ENCODE measurements at regions not wholly inside any gene's neighbourhood (a gene's known extent, or its start where the extent isn't known, plus 50 kb on each side); places are given as distances from the start of the nearest gene placed in this dataset.

- intact Hi-C loops (cut with DNase I), result no loop called here
- 0 to 47% methylated on average over 1 of the region's 1 CpG for WGBS, 2 donors
Observed at GRCh38 chr4:31075969-31076368, 355.8 kb downstream of the PCDH7 start.

DNA sequence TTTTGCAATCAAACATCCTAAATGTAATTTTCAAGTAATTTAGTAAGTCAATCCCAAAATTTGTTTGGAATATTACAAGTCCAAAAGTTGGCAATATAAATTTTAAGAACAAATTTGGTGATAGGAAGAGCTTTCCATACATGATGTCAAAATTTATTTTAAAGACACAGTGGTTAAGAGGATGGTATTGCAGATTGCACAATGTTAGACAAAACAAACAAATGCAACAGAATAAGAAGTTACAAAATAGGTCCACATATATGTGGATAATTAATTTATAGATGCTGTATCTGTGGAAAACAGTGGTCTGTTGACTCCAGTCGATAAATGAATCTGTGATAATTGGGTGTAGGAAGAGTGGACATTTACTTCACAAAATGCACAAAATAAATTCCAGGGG is 358.5 kb downstream of the PCDH7 start:
- no peak for ATAC-seq
- DNase-seq, result no peak

More at GRCh38 chr4:31075969-31076368, 355.8 kb downstream of the PCDH7 start:
- H3K27ac ChIP-seq, result no peak overlapping the region
- H3K4me1 ChIP-seq, result peaks cover 0 to 11% (median 0%) of the 10 kb centered on the region in 9 donors
- H3K9me3 ChIP-seq, result no peaks in the 10 kb centered on the region
- H3K27me3 ChIP-seq, result no peaks in the 10 kb centered on the region
- ATAC-seq (no peak), DNase-seq (no peak)
- H3K4me3 ChIP-seq, result no peak overlapping the region
- no peaks in the 10 kb centered on the region for H3K36me3 ChIP-seq
- TF ChIP-seq, protein P1, sequence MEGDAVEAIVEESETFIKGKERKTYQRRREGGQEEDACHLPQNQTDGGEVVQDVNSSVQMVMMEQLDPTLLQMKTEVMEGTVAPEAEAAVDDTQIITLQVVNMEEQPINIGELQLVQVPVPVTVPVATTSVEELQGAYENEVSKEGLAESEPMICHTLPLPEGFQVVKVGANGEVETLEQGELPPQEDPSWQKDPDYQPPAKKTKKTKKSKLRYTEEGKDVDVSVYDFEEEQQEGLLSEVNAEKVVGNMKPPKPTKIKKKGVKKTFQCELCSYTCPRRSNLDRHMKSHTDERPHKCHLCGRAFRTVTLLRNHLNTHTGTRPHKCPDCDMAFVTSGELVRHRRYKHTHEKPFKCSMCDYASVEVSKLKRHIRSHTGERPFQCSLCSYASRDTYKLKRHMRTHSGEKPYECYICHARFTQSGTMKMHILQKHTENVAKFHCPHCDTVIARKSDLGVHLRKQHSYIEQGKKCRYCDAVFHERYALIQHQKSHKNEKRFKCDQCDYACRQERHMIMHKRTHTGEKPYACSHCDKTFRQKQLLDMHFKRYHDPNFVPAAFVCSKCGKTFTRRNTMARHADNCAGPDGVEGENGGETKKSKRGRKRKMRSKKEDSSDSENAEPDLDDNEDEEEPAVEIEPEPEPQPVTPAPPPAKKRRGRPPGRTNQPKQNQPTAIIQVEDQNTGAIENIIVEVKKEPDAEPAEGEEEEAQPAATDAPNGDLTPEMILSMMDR (IDR thresholded peaks at IDR 0.05), result no peak

GRCh38 chr4:31080887-31081286 is 360.7 kb downstream of the PCDH7 start:
- ATAC-seq (no peak), DNase-seq (no peak)
- no peaks in the 10 kb centered on the region for H3K27me3 ChIP-seq
- H3K36me3 ChIP-seq, result no peaks in the 10 kb centered on the region
- intact Hi-C loops (cut with DNase I), result no loop called here
- peaks cover 0 to 5% (median 0%) of the 10 kb centered on the region in 11 donors for H3K9me3 ChIP-seq
- WGBS, 2 donors, result 86 to 90% methylated on average over 3 of the region's 3 CpGs
- TF ChIP-seq, protein P1 (IDR thresholded peaks at IDR 0.05), result no peak
- H3K4me3 ChIP-seq, result no peak overlapping the region
- H3K27ac ChIP-seq, result no peak overlapping the region
- peaks cover 0 to 19% (median 0%) of the 10 kb centered on the region in 9 donors for H3K4me1 ChIP-seq

More for the DNA sequence above, 358.5 kb downstream of the PCDH7 start:
- H3K27me3 ChIP-seq, result no peaks in the 10 kb centered on the region
- intact Hi-C loops (cut with DNase I), result no loop called here
- peaks cover 0 to 17% (median 0%) of the 10 kb centered on the region in 9 donors for H3K4me1 ChIP-seq
- WGBS, 2 donors, result 90 to 92% methylated on average over 1 of the region's 1 CpG
- no peak overlapping the region for H3K4me3 ChIP-seq
- TF ChIP-seq, protein P1 (IDR thresholded peaks at IDR 0.05), result no peak
- no peak overlapping the region for H3K27ac ChIP-seq
- H3K36me3 ChIP-seq, result no peaks in the 10 kb centered on the region
- H3K9me3 ChIP-seq, result peaks cover 0 to 5% (median 0%) of the 10 kb centered on the region in 11 donors

DNA sequence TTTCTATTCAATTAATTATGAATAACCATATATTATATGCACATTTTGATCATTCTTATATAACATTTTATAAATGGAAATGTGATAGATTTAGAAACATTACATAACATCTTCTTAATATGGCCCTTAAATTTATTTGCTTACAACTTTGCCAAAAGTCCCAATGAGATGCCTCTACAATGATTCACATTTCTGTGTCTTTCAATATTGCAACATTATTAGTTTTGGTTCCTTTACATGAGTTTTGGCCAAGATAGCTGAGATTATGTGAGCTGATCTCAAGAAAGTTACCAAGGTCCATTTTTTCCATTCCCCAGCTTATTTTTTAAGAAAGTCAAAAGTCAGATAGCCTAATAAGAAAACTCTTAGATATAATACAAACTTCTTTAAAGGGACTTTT is 361.2 kb downstream of the PCDH7 start:
- TF ChIP-seq, protein P1 (IDR thresholded peaks at IDR 0.05), result no peak
- intact Hi-C loops (cut with DNase I), result no loop called here
- Histone ChIP-seq H3K4me1 (peaks cover 0 to 24% (median 1%) of the 10 kb centered on the region in 9 donors), H3K9me3 (peaks cover 0 to 5% (median 0%) of the 10 kb centered on the region in 11 donors), H3K36me3 (no peaks in the 10 kb centered on the region), H3K27me3 (no peaks in the 10 kb centered on the region), H3K27ac (no peak overlapping the region), H3K4me3 (no peak overlapping the region)
- no peak for ATAC-seq
- DNase-seq, result no peak
